ENCODE measurements at regions not wholly inside any gene's neighbourhood (a gene's known extent, or its start where the extent isn't known, plus 50 kb on each side); places are given as distances from the start of the nearest gene placed in this dataset.
A peak's percentile ranks its signal among the peaks of the same experiment; 100 is the strongest.

DNA sequence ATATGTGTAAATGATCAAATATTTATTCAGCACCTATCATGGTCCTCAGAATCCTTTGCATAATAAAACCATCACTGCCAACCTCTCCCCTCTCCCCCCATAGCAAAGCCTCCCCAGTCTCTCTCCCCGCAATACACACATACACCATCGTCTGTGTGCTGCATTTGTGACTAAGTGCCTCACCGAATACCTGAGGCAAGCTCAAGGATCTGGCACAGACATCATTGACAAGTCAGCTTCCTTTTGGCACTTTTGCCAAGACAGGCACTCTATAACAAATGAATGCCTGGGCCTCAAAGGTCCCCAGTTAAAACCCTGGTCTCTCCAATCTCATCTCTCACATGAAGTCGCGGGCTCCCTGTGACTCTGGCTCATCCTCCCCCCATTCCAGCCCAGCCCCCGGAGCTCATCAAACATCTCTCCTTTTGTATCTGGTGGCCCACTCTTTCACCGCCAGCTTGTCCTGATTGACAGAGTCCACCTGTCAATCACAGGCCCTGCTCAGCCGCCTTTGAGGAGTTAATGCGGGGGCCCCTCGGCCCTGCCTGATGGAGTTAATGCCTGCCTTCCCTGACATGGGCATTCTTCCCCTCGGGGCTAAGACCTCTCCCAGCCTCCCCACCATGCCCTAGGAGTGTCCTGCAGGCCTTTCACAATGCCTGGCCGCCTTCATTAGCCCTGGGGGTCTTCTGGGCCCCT lies 135.8 kb upstream of the ATP6AP2 start:
- Mint-ChIP-seq H3K27me3 (no peaks in the 10 kb centered on the region), H3K27ac (no peak overlapping the region), H3K4me1 (ENCODE audit: unreplicated experiment) (peaks cover 8% of the 10 kb centered on the region), H3K9me3 (no peaks in the 10 kb centered on the region), H3K4me3 (no peak overlapping the region), H3K36me3 (no peaks in the 10 kb centered on the region)
- DNase-seq (ENCODE audit: extremely low spot score, unreplicated experiment), result no peak
- TF ChIP-seq, protein P1, sequence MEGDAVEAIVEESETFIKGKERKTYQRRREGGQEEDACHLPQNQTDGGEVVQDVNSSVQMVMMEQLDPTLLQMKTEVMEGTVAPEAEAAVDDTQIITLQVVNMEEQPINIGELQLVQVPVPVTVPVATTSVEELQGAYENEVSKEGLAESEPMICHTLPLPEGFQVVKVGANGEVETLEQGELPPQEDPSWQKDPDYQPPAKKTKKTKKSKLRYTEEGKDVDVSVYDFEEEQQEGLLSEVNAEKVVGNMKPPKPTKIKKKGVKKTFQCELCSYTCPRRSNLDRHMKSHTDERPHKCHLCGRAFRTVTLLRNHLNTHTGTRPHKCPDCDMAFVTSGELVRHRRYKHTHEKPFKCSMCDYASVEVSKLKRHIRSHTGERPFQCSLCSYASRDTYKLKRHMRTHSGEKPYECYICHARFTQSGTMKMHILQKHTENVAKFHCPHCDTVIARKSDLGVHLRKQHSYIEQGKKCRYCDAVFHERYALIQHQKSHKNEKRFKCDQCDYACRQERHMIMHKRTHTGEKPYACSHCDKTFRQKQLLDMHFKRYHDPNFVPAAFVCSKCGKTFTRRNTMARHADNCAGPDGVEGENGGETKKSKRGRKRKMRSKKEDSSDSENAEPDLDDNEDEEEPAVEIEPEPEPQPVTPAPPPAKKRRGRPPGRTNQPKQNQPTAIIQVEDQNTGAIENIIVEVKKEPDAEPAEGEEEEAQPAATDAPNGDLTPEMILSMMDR (conservative IDR thresholded peaks at IDR 0.05), result no peak

- TF ChIP-seq, protein P1 (conservative IDR thresholded peaks at IDR 0.05), result no peak
- H3K27me3 Mint-ChIP-seq, result no peaks in the 10 kb centered on the region
- H3K4me3 Mint-ChIP-seq, result no peak overlapping the region
- no peaks in the 10 kb centered on the region for H3K36me3 Mint-ChIP-seq
- no peak overlapping the region for H3K27ac Mint-ChIP-seq
- H3K4me1 Mint-ChIP-seq (ENCODE audit: unreplicated experiment), result peaks cover 5% of the 10 kb centered on the region
- H3K9me3 Mint-ChIP-seq, result peaks cover 3% of the 10 kb centered on the region
- DNase-seq (ENCODE audit: extremely low spot score, unreplicated experiment), result no peak
Measured at GRCh38 chrX:40444133-40444532, 136.6 kb upstream of the ATP6AP2 start.

- Mint-ChIP-seq H3K4me3 (no peak overlapping the region), H3K9me3 (peaks cover 3% of the 10 kb centered on the region), H3K27me3 (no peaks in the 10 kb centered on the region), H3K36me3 (peaks cover 4% of the 10 kb centered on the region), H3K4me1 (ENCODE audit: unreplicated experiment) (peaks cover 5% of the 10 kb centered on the region), H3K27ac (peak overlapping the region; percentile 8)
- no peak for DNase-seq (ENCODE audit: extremely low spot score, unreplicated experiment)
- TF ChIP-seq, protein P1 (conservative IDR thresholded peaks at IDR 0.05), result no peak
Measured at GRCh38 chrX:40440866-40441265, 139.9 kb upstream of the ATP6AP2 start.

GRCh38 chrX:40439625-40440532 lies 140.9 kb upstream of the ATP6AP2 start:
- Mint-ChIP-seq H3K27me3 (no peaks in the 10 kb centered on the region), H3K4me1 (ENCODE audit: unreplicated experiment) (peaks cover 12% of the 10 kb centered on the region), H3K9me3 (peaks cover 7% of the 10 kb centered on the region), H3K36me3 (peaks cover 4% of the 10 kb centered on the region), H3K4me3 (no peak overlapping the region), H3K27ac (no peak overlapping the region)
- DNase-seq (ENCODE audit: extremely low spot score, unreplicated experiment), result no peak
- TF ChIP-seq, protein P1 (conservative IDR thresholded peaks at IDR 0.05), result no peak

GRCh38 chrX:40437348-40437747 lies 143.4 kb upstream of the ATP6AP2 start:
- no peaks in the 10 kb centered on the region for H3K27me3 Mint-ChIP-seq
- peaks cover 7% of the 10 kb centered on the region for H3K9me3 Mint-ChIP-seq
- H3K4me1 Mint-ChIP-seq (ENCODE audit: unreplicated experiment), result peaks cover 16% of the 10 kb centered on the region
- no peak for DNase-seq (ENCODE audit: extremely low spot score, unreplicated experiment)
- H3K27ac Mint-ChIP-seq, result no peak overlapping the region
- TF ChIP-seq, protein P1 (conservative IDR thresholded peaks at IDR 0.05), result no peak
- peaks cover 4% of the 10 kb centered on the region for H3K36me3 Mint-ChIP-seq
- no peak overlapping the region for H3K4me3 Mint-ChIP-seq
